Natural killer cell treated with Interleukin-12 subunit alpha and Interleukin-12 subunit beta and Interleukin-15 and Interleukin-18, amount 100 ng/mL, for 72 hours (primary cell): ENCODE measurements at regions not wholly inside any gene's neighbourhood (a gene's known extent, or its start where the extent isn't known, plus 50 kb on each side); places are given as distances from the start of the nearest gene placed in this dataset.
A peak's percentile ranks its signal among the peaks of the same experiment; 100 is the strongest.

ENCODE experiments used
- ATAC-seq, 2 donors: fragments of 150-1000 bp; cut with Tn5 transposase in 1 of 2; sonication (Bioruptor Pico), chemical (Tn5 transposase) in 1 of 2; 2 replicates each; pipeline ENCODE4 v1.10.0; 2021
- DNase-seq: peaks from one replicate; pipeline ENCODE4 v3.0.0; 2022; ENCODE audit warnings: low spot score
- H3K27ac Mint-ChIP-seq, 2 donors: 1 replicate in 1 of 2; 2 replicates in 1 of 2; pipeline ENCODE4 v1.8.0; 2022; ENCODE audit warnings: mixed read lengths in 2 of 2, mild to moderate bottlenecking in 1 of 2, moderate library complexity in 1 of 2
- H3K27me3 Mint-ChIP-seq, 2 donors: 1 replicate in 1 of 2; 2 replicates in 1 of 2; pipeline ENCODE4 v1.8.0; 2022; ENCODE audit warnings: mixed read lengths in 2 of 2
- H3K36me3 Mint-ChIP-seq: one replicate; pipeline ENCODE4 v1.8.0; 2022; ENCODE audit warnings: mixed read lengths
- H3K4me1 Mint-ChIP-seq, 2 donors: 1 replicate in 1 of 2; 2 replicates in 1 of 2; pipeline ENCODE4 v1.8.0; 2022; ENCODE audit warnings: low read depth in 2 of 2, mixed read lengths in 2 of 2, mild to moderate bottlenecking in 1 of 2
- H3K4me3 Mint-ChIP-seq: one replicate; pipeline ENCODE4 v1.8.0; 2022; ENCODE audit warnings: mixed read lengths
- H3K9me3 Mint-ChIP-seq: 2 replicates; pipeline ENCODE4 v1.8.0; 2022; ENCODE audit warnings: mixed read lengths

GRCh38 chr3:68315964-68316363 is 616.4 kb downstream of the TAFA4 start:
- ATAC-seq, result no peak
- DNase-seq, result no peak
- H3K27ac Mint-ChIP-seq, result no peak overlapping the region
- H3K4me3 Mint-ChIP-seq, result no peak overlapping the region
- H3K9me3 Mint-ChIP-seq, result peaks cover 14% of the 10 kb centered on the region
- H3K36me3 Mint-ChIP-seq, result peaks cover 6% of the 10 kb centered on the region
- no peaks in the 10 kb centered on the region for H3K4me1 Mint-ChIP-seq
- no peaks in the 10 kb centered on the region for H3K27me3 Mint-ChIP-seq

GRCh38 chr3:68315546-68315945 is 616.8 kb downstream of the TAFA4 start:
- Mint-ChIP-seq H3K27me3 (no peaks in the 10 kb centered on the region), H3K36me3 (peaks cover 6% of the 10 kb centered on the region), H3K4me3 (no peak overlapping the region), H3K9me3 (peaks cover 14% of the 10 kb centered on the region), H3K4me1 (no peaks in the 10 kb centered on the region), H3K27ac (no peak overlapping the region)
- no peak for ATAC-seq
- DNase-seq, result no peak

- H3K4me3 Mint-ChIP-seq, result no peak overlapping the region
- no peaks in the 10 kb centered on the region for H3K36me3 Mint-ChIP-seq
- H3K4me1 Mint-ChIP-seq, result no peaks in the 10 kb centered on the region
- H3K9me3 Mint-ChIP-seq, result peaks cover 4% of the 10 kb centered on the region
- no peaks in the 10 kb centered on the region for H3K27me3 Mint-ChIP-seq
- no peak for DNase-seq
- ATAC-seq, result no peak
- no peak overlapping the region for H3K27ac Mint-ChIP-seq
Measured at GRCh38 chr3:68306571-68306970, 625.8 kb downstream of the TAFA4 start.

GRCh38 chr3:68295457-68295856 is 636.9 kb downstream of the TAFA4 start:
- no peak for DNase-seq
- Mint-ChIP-seq H3K27me3 (no peaks in the 10 kb centered on the region), H3K36me3 (peaks cover 5% of the 10 kb centered on the region), H3K27ac (no peak overlapping the region), H3K4me1 (no peaks in the 10 kb centered on the region), H3K4me3 (no peak overlapping the region), H3K9me3 (peaks cover 5% of the 10 kb centered on the region)
- no peak for ATAC-seq

GRCh38 chr3:68290333-68290732 is 635.9 kb upstream of the SUCLG2 start:
- H3K4me3 Mint-ChIP-seq, result no peak overlapping the region

GRCh38 chr3:68288085-68288484 is 633.7 kb upstream of the SUCLG2 start:
- no peaks in the 10 kb centered on the region for H3K4me1 Mint-ChIP-seq
- no peaks in the 10 kb centered on the region for H3K27me3 Mint-ChIP-seq
- H3K4me3 Mint-ChIP-seq, result no peak overlapping the region
- H3K9me3 Mint-ChIP-seq, result peaks cover 5% of the 10 kb centered on the region
- no peak overlapping the region for H3K27ac Mint-ChIP-seq
- no peaks in the 10 kb centered on the region for H3K36me3 Mint-ChIP-seq
- DNase-seq (no peak), ATAC-seq (no peak)

More at GRCh38 chr3:68290333-68290732, 635.9 kb upstream of the SUCLG2 start:
- no peaks in the 10 kb centered on the region for H3K36me3 Mint-ChIP-seq
- DNase-seq (no peak), ATAC-seq (no peak)
- H3K27ac Mint-ChIP-seq, result no peak overlapping the region
- H3K9me3 Mint-ChIP-seq, result peaks cover 5% of the 10 kb centered on the region
- no peaks in the 10 kb centered on the region for H3K27me3 Mint-ChIP-seq
- H3K4me1 Mint-ChIP-seq, result no peaks in the 10 kb centered on the region

GRCh38 chr3:68287101-68287500 is 632.7 kb upstream of the SUCLG2 start:
- no peak for ATAC-seq
- Mint-ChIP-seq H3K4me1 (no peaks in the 10 kb centered on the region), H3K36me3 (no peaks in the 10 kb centered on the region), H3K27ac (no peak overlapping the region), H3K27me3 (peaks cover 0 to 2% of the 10 kb centered on the region in 2 donors), H3K9me3 (peaks cover 7% of the 10 kb centered on the region), H3K4me3 (no peak overlapping the region)
- DNase-seq, result no peak

- no peak for ATAC-seq
- no peak overlapping the region for H3K4me3 Mint-ChIP-seq
- H3K4me1 Mint-ChIP-seq, result no peaks in the 10 kb centered on the region
Measured at GRCh38 chr3:68274286-68274685, 619.9 kb upstream of the SUCLG2 start.

GRCh38 chr3:68271145-68271544 is 616.7 kb upstream of the SUCLG2 start:
- DNase-seq (no peak), ATAC-seq (no peak)
- H3K27me3 Mint-ChIP-seq, result peaks cover 0 to 6% of the 10 kb centered on the region in 2 donors
- no peak overlapping the region for H3K4me3 Mint-ChIP-seq
- H3K4me1 Mint-ChIP-seq, result no peaks in the 10 kb centered on the region
- no peaks in the 10 kb centered on the region for H3K36me3 Mint-ChIP-seq
- peaks cover 17% of the 10 kb centered on the region for H3K9me3 Mint-ChIP-seq
- H3K27ac Mint-ChIP-seq, result no peak overlapping the region

More at GRCh38 chr3:68274286-68274685, 619.9 kb upstream of the SUCLG2 start:
- Mint-ChIP-seq H3K27ac (no peak overlapping the region), H3K36me3 (no peaks in the 10 kb centered on the region), H3K9me3 (peaks cover 9% of the 10 kb centered on the region), H3K27me3 (peaks cover 0 to 4% of the 10 kb centered on the region in 2 donors)
- no peak for DNase-seq

- Mint-ChIP-seq H3K36me3 (no peaks in the 10 kb centered on the region), H3K4me1 (no peaks in the 10 kb centered on the region), H3K27ac (no peak overlapping the region), H3K27me3 (no peaks in the 10 kb centered on the region), H3K9me3 (peaks cover 4% of the 10 kb centered on the region), H3K4me3 (no peak overlapping the region)
- no peak for DNase-seq
- no peak for ATAC-seq
Measured at GRCh38 chr3:68256635-68257223, 602.3 kb upstream of the SUCLG2 start.

GRCh38 chr3:68249265-68249664 is 594.9 kb upstream of the SUCLG2 start:
- Mint-ChIP-seq H3K36me3 (peaks cover 4% of the 10 kb centered on the region), H3K27ac (no peak overlapping the region), H3K4me1 (peaks cover 0 to 7% of the 10 kb centered on the region in 2 donors), H3K9me3 (peaks cover 4% of the 10 kb centered on the region), H3K27me3 (no peaks in the 10 kb centered on the region), H3K4me3 (peak overlapping the region; percentile 7)
- DNase-seq, result no peak
- peak in 1 of 2 donors; percentile 78 for ATAC-seq

- H3K4me1 Mint-ChIP-seq, result no peaks in the 10 kb centered on the region
- no peak overlapping the region for H3K27ac Mint-ChIP-seq
- no peak overlapping the region for H3K4me3 Mint-ChIP-seq
- ATAC-seq (no peak), DNase-seq (no peak)
- no peaks in the 10 kb centered on the region for H3K27me3 Mint-ChIP-seq
- no peaks in the 10 kb centered on the region for H3K9me3 Mint-ChIP-seq
- no peaks in the 10 kb centered on the region for H3K36me3 Mint-ChIP-seq
Measured at GRCh38 chr3:68242606-68243005, 588.2 kb upstream of the SUCLG2 start.

GRCh38 chr3:68239542-68239941 is 585.1 kb upstream of the SUCLG2 start:
- Mint-ChIP-seq H3K36me3 (no peaks in the 10 kb centered on the region), H3K9me3 (no peaks in the 10 kb centered on the region), H3K27me3 (no peaks in the 10 kb centered on the region), H3K4me3 (no peak overlapping the region), H3K27ac (no peak overlapping the region), H3K4me1 (no peaks in the 10 kb centered on the region)
- DNase-seq (no peak), ATAC-seq (no peak)

GRCh38 chr3:68234076-68234780 is 579.8 kb upstream of the SUCLG2 start:
- Mint-ChIP-seq H3K9me3 (peaks cover 9% of the 10 kb centered on the region), H3K4me1 (no peaks in the 10 kb centered on the region), H3K27me3 (no peaks in the 10 kb centered on the region), H3K4me3 (no peak overlapping the region), H3K27ac (no peak overlapping the region), H3K36me3 (peaks cover 5% of the 10 kb centered on the region)
- no peak for ATAC-seq
- no peak for DNase-seq
